IPS-NIHi7 (cell line): ENCODE measurements at regions not wholly inside any gene's neighbourhood (a gene's known extent, or its start where the extent isn't known, plus 50 kb on each side); places are given as distances from the start of the nearest gene placed in this dataset.

ENCODE experiments used
- DNase-seq: peaks from one replicate; pipeline ENCODE4 v3.0.0; 2012; ENCODE audit warnings: mixed read lengths; ENCODE audit errors: extremely low spot score

DNA sequence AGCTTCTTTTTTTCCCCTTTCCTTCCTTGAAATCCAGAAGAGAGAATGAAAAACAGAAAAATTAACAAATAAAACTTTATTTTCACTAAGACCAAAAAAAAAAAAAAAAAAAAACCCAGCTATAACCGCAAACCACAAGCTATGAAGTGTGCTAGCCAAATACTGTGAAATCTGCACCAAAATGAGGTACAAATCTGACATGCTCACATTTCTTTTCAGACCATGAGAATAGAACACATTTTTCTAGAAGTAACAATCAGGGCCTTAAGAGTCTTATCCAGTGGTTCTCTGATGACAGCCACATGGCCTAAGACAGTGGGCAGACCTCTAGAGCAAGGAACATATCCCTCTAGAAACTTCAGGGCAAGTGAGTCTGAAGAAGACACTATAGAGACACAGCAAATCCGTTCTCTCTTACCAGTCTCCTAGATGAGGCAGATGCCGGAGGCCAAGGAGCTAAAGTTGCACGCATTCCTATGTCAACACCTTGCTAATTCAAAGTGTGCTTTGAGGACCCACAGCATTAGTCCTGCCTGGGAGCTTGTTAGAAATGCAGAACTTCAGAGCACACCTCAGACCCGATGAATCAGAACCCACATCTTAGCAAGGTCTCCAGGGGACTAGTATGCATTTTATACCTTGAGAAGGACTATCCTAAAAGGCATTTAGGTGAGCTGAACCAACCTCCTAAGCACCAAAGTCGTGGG lies 317.1 kb downstream of the MYCN start:
- no peak for DNase-seq

DNA sequence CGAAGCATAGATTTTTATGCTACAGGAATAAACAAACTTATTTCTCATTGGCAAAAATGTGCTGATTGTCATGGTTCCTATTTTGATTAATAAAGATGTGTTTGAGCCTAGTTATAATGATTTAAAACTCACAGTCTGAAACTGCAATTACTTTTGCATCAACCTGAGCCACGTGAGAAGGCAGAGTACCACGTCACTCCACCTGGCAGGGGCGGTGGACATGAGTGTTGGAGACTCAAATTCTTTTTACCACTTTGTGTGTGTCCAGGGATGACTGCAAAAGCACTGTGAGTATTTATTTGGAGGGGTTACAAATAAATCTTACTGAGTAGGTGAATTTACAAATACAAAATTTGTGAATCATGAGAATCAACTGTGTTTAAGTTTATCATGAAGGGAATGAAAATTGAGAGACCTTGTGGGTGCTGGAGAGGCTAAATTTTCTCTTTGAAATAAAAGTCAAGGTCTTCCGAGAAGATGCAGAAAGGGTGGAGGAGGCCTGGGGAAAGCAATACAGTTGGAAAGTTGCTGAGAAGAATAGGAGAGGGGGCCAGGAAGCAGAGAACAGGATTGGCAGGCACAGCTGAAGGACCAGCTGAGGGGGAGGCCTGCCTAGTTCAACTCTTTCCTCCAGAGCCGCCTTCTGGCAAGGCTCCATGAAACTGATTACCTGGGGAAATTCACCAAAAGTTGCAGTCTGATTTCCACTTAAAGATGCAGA lies 316.4 kb downstream of the MYCN start:
- no peak for DNase-seq

DNA sequence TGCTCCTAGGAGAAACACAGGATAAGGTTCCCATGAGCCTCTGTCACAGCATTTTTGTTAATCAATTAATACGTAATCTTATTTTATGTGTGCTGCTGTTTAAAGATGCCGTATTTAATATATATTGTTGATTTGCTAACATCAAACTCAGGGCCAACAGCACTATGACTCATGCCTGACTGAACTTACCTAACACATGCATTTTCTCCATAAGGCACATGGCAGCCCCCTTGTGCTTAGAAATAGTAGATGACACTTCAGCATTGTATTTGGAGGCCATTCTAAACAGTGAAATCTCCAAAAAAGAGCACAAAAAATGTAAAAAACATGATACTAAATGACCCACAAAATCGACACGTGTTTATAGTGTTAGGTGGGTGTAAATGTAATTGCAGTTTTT lies 314.8 kb downstream of the MYCN start:
- no peak for DNase-seq

DNA sequence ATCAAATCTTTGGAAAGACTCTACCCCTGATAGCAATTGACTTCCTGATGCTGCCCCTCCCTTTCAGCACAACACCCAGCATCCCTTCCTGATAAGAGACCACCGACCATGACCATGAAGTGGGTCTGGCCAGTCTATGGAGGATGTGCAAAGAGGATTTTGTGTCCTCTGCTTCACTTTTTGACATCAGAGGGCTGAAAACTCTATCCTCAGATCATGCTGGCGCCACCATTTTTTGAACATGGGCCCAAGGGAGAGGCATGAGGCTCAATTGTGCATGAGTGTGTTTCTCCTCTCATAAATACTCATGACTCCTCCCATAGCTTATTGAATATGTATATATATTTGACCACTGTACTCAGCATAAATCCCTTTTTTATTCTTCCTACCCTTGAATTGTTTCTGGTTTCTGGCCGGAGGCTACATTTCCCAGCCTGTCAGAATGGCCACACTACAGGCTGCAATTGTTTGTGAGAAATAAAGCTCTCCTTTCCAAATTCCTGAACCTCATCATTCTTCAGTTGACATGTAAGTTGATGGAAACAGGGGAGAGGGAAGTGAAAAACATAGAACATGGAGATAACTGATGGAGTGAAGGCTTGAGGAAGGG lies 314.1 kb downstream of the MYCN start:
- DNase-seq: no peak

DNA sequence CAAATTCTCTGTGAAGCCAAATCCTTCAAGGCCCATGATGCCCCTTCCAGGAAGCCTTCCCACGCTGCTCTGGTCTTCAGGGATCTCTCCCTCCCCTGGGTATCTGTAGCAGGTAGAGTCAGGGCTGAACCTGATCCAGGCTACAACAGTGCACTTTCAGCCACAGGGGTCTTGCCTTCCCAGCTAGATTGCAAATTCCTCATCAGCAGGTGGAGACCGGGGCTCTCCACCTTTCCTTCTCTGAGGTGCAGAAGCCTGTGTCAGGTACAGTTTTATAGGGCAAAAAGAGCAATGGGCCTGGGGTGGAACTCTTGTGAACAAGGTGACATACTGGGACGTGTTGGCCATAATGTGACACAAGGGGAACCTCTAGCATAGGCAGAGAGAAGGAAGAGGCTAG lies 312.9 kb downstream of the MYCN start:
- no peak for DNase-seq

DNA sequence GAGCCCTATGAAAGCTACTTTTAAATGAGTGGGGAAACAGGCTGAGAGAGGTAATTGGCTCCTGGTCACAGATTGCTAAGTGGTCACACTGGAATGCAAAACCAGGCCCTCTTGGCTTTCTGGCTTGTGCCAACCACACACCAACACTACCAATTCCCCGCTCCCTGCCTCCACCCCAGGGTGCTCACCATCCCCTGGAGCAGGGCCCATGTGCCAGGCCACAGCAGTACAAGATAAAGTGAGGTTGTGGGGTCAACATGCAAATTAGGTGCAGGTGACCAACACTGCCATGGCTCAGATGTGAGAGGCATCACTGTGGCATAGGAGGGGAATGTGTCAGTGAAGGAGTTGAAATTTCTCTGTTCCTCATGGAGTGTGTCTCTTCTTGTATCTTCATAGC lies 312.5 kb downstream of the MYCN start:
- no peak for DNase-seq

DNA sequence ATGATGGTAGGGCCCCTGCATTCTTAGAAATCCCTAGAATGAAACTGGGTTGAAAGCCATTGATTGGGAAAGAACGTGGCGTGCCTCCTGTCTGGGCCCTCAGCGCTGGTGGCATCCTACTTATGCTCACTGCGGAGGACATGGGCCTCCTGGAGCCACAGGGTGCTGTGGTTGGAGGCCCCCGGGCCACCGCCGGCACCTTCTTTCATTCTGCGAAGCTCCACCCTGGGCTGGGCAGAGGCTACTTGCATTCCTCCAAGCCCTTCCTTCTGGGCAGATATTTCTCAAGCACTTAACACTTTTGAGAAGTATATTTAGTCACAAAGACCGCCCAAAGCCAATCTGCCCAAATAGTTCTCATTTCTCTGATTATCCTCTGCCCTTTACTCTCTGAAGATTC lies 311.9 kb downstream of the MYCN start:
- DNase-seq: no peak

DNA sequence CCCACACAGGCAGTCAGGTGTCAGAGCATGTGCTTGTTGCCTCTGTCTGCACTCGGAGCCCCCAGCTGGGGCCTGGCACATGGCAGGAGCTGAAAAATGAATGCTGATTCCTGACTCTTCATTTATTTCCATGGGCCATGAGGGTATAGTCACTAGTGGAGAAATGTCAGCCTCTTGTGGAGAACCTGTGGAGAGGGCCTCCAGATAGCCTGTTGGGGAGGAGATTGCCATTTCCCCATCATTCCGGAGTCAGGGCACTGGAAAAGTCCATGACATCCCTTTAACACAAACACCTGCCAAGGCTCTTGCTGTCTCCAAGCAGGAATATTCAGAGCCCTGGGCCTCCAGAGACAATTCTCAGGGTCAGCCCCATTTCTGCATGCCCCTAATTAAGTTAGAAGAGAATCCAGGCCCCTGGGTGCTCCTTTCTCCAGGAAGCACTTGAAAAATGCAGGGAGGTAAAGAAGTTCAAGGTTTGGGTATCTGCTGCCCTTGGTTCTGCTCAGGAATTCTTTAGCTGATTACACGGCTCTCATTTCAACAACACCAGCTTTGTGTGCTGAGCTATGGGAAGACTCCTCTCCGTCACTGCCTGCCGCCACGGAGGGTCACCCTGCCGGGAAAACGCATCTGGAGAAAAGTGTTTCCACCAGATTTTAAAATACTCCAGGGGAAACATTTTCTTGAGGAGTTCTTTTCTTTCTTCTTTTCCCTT lies 311.3 kb downstream of the MYCN start:
- DNase-seq: no peak

DNA sequence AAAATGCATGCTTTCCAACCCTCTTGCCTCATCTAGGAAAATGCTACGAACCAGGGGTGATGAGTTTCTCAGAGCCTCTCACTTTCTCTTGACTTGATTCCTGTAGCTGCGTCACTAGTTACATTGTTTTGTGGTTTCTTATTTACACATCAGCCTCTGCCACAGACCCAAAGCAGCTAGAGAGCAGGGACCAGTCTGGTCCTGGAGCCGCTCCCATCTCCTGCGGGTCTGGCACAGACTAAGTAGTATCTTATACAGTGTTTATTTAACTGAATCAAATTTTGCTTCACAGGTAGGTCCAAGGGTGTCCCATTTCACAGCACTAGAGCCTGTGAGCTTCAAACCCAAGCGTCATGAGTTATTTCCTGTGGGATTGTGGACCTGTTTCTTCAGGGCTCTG lies 310.5 kb downstream of the MYCN start:
- DNase-seq: no peak

DNA sequence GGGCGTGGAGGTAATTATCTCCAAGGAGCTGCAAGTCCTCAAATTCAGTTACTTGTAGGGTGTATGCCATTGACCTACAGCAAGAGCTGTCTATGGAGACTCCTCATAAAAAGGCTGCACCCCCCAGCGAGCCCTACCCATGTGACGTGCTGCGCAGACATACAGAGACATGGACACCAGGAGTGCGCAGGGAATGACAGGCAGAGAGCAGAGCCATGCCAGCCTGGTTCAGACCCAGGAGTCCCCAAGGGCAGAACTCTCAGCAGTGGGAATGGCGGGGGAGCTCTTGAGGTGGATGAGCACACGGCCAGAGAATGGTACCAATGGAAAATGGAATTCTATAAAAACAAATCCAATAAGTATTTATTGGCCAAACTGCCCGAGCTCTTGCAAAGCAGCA lies 310.1 kb downstream of the MYCN start:
- DNase-seq: no peak

DNA sequence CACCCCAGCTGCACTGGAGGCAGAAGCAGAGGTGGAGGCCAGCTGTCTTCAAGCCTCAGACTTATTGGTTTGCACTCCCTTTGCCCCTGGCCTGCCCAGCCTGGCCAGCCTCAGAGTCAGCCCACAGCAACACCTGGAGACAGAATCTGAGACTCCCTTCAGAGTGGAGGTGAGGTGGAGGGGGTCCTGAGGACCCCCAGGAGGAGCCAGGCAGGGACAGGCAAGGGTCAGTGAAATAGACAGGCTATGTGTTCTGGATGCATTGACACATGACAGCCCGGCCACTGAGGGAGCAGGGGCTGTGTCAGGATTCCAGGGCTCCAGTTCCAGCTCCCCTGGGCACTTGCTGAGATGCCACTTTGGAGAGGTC lies 309.7 kb downstream of the MYCN start:
- DNase-seq: no peak

DNA sequence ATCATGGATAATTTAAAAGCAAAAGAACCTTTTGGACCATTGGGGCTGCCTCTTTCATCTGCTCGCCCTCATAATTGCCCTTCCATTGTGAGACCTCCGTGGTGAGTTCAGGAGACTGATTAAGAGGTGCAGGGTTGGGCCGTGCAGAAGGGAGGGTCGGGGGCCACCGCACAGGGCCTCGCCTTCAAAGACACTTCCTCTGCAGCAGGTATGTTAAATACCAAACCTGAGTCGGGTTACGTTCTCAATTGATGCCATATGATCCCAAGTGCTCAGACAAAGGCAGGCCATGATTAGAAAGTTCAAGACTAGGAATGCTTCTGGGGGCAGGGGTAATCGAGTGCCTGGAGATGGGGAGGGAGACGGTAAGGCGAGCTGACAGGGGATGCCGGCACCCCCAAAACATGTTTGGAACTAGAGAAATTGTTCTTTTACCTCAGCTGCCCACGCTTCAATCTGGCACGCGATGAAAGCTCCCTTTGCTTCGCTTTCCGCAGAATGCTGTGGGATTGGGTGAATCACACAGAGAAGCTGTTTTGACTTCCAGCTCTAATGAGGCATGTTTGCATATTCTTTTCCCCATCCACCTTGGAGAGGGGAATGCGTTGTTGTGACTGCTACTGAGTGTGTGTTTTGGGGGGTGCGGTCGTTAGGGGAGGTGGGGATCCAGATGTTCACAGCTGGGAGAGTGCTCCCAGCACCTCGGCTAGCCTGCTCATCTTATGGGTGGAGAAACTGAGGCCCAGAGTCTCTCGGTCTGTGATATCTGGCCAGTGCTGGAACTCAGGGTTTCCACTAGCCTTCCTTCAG lies 309.1 kb downstream of the MYCN start:
- no peak for DNase-seq

DNA sequence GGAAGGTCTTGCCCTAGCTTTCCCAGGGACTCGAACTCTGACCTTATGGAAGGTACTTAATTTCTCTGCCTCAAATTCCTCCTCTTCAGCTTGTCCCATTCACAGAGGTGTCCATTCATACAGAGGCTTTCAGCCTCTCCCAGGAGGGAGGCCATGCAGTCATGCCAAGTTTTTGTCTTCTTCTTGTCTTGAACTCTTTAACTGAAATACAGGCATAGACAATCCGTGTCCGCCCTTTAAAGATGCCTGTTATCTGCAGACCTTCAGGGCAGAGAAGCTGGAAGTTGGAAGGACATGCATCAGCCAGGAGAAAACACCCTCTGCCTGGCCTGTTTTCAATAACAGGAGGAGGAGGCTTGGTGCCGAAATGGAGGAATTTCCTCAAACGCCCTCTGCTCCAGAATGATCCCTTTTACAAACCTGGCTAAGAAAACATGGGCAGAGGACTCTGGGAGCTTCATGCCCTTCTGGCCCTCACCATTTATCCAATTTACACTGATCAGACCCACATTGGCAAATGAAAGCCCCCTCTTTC lies 308.3 kb downstream of the MYCN start:
- no peak for DNase-seq

DNA sequence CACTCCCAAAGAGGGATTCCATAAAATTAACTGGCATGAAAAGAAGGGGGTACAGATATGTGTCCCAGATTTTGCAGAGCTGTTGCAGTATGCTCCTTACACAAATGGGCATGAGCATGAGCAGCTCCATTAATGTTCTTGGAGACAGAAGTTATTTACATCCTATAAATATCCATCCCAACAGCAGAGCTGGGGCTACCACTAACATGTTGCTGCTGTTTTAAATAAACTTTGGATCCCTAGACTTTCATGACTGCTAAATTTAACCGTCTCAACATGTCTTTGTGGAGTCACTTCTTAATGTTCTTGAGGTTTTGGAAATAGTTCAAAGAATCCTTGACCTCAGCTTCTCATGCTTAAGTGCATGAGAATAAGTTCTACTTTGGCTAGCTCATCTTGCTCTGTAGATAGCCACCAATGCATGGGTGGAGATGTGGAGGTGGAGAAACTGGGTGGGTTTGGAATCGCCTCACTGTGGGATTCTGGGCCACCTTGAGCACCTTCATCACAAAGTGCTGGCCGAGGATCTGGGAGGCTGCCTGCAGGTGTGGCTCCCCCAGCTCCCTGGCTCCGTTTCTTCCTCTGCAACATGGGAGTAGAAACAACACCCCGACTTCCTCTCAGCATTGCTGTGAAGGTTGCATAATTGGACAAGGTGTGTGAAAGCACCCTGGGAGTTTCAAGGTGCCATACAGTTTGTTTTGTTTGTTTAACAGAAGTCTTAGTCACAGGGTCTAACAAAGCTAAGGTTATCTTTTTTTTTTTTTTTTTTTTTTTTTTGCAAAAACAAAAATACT lies 307.2 kb downstream of the MYCN start:
- DNase-seq: no peak

DNA sequence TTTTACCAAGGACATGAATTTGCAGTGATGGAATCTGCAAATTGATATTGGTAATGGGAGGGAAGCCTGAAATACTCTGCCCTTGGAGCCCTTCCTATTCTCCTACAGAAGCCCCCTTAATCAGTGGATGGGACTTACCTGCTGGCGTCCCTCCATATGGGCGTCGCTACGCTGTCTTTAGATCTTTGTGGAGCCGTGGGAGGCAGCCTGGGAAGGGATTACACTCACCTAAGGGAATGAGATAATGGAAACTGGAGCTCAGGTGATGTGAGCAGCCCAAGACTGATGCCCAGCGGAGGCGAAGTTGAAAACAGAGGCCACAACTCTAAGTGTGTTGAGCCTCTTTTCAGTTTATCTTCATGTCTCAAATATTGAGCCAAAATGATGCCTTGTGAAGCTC lies 306.6 kb downstream of the MYCN start:
- DNase-seq: no peak

DNA sequence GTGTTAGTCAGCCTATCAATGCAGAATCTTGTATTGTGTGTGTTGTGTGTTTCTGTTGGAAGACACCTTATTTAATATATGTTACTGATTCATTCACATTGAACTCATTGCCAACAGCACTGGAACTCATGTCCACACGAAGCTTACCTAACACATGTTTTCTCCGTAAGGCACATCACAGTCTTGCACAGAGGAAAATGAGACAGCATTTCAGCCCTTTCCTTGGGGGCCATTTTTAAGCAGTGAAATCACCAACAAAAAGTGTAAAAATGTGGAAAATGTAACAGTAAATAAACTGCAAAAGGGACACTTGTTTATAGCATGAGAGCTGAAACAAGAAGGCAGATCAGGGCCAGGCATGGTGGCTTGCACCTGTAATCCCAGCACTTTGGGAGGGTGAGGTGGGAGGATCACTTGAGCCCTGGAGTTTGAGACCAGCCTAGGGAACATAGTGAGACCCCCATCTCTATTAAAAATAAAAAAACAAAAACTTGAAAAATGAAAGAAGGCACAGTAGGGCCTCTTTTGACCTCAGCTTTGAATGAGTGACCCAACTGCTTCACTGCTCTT lies 306.0 kb downstream of the MYCN start:
- no peak for DNase-seq

DNA sequence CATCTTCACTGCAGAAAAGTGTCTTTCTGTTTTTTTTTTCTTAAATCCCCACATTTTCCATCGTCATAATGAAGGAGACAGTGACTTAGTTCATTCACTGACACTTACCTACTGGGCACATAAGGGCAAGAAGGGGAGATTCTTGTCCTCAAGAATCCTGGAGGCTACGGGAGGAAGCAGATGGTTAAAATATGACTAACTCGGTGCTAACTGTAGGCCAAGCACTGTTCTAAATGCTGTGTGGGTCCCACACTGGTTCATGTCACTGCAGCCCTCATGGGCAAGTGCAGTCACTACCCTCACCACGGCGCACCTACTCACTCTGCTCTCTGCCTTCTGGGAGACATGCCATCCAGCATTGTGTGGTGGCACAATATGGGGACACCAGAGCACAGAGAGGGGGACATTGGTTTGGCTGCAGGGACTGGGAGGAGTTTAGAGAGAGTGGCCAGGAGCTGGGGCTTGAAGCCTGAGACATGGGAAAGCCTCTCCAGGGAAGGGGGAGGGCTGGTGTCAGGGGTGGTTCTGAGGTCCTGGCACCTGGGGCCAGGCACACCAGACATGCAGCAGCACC lies 305.2 kb downstream of the MYCN start:
- no peak for DNase-seq

DNA sequence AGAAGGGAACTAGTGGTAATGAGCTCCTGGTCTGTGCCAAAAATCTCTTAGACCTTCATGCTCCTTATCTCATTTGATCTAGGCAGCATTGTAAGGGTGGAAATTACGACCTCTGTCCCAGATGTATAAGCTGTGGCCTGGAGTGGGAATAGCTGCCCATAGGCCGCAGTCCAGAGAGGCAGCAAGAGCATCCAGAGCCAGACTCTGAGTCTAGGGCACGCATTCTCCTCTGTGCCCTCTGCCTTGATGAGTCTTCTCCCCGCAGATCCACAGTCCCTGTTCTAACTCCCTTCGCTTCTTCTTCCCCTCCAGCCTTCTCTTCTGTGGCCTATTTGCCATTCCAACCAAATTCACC lies 304.6 kb downstream of the MYCN start:
- no peak for DNase-seq

DNA sequence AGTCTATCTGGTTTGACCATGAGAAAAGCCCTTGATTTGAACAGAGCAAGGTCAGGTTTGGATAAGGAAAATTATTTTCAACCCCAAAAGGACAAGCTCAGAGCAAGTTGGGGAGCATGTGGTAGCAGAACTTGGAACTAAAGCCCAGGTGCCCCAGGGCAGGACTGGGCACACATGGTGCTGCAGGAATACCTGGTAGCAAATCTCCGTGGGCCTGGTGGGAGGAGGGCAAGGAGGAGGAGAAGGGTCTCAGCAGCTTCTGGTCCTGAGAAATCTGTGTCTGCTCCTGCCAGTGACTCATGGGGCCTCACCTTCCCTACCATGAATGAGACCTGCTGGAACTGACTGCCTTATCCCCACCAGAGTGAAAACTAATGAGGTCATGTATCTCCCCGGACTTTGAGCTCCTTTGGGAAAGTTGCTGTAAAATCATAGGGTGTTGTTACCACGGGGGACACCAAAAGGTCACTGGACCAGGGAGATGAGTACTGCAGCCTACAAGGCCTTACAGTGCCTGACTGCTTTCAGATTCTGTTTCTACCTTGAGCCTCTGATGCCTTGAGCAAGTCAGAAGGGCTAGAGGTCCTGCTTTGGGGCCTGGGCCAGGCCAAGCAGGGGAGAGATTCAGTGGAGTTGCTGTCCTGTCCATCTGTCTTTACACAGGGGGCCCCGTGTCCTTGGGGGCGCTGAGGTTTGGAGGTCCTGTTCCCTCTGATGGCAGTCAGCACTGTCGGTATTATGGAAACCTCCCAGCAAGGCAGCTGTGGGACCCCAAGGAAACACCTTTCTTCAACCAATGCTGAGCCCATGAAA lies 304.0 kb downstream of the MYCN start:
- DNase-seq: no peak
